ENCODE measurements at regions not wholly inside any gene's neighbourhood (a gene's known extent, or its start where the extent isn't known, plus 50 kb on each side); places are given as distances from the start of the nearest gene placed in this dataset.

DNA sequence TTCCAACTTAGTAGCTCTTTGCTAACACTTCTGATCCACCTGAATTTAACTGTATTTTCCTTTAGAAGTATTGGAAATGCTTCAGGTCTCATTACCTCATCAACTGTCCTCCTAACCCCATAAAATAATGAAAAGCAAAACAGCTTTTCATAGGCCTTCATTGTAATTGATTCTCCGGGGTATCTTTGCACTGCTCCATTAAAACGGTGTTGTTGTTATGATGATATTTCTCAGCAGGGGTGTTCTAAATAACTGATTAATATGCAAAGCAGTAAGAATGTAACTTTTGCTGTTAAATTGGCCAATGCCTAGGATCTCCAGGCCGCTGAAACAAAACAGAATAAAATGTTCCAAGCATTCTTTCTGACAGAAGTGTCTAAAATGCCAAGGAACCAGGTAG is 1983.2 kb downstream of the EFNA5 start:
- TF ChIP-seq, protein P1, sequence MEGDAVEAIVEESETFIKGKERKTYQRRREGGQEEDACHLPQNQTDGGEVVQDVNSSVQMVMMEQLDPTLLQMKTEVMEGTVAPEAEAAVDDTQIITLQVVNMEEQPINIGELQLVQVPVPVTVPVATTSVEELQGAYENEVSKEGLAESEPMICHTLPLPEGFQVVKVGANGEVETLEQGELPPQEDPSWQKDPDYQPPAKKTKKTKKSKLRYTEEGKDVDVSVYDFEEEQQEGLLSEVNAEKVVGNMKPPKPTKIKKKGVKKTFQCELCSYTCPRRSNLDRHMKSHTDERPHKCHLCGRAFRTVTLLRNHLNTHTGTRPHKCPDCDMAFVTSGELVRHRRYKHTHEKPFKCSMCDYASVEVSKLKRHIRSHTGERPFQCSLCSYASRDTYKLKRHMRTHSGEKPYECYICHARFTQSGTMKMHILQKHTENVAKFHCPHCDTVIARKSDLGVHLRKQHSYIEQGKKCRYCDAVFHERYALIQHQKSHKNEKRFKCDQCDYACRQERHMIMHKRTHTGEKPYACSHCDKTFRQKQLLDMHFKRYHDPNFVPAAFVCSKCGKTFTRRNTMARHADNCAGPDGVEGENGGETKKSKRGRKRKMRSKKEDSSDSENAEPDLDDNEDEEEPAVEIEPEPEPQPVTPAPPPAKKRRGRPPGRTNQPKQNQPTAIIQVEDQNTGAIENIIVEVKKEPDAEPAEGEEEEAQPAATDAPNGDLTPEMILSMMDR (IDR thresholded peaks at IDR 0.05), result no peak
- no peaks in the 10 kb centered on the region for H3K27me3 ChIP-seq

DNA sequence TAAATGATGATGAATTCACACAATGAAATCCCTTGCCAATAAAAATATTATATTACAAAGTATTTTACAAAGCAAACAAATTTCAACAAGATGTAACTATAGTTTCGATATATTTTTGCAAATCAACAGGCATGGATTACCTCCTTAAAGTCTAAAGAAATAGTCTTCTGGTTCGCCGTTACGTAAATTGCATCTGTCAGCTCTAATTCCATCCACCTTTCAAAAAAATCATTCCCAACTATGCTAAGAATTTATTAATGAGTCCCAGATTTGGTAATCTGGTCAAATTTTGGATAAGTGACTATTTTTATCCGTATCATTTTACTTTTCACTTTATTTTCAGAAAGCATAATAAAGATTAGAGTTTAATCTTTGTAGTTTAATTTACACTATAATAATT is 1984.9 kb downstream of the EFNA5 start:
- DNase-seq (ENCODE audit: low spot score), result no peak
- Histone ChIP-seq H3K4me1 (no peaks in the 10 kb centered on the region), H3K4me3 (no peak overlapping the region), H3K27me3 (no peaks in the 10 kb centered on the region), H3K9me3 (peaks cover 0 to 3% of the 10 kb centered on the region in 2 donors), H3K36me3 (no peaks in the 10 kb centered on the region), H3K27ac (no peak overlapping the region)
- TF ChIP-seq, protein P1 (IDR thresholded peaks at IDR 0.05), result no peak

More for the DNA sequence above, 1983.2 kb downstream of the EFNA5 start:
- no peaks in the 10 kb centered on the region for H3K9me3 ChIP-seq
- H3K4me3 ChIP-seq, result no peak overlapping the region
- no peaks in the 10 kb centered on the region for H3K36me3 ChIP-seq
- H3K4me1 ChIP-seq, result no peaks in the 10 kb centered on the region
- H3K27ac ChIP-seq, result no peak overlapping the region
- no peak for DNase-seq (ENCODE audit: low spot score)

DNA sequence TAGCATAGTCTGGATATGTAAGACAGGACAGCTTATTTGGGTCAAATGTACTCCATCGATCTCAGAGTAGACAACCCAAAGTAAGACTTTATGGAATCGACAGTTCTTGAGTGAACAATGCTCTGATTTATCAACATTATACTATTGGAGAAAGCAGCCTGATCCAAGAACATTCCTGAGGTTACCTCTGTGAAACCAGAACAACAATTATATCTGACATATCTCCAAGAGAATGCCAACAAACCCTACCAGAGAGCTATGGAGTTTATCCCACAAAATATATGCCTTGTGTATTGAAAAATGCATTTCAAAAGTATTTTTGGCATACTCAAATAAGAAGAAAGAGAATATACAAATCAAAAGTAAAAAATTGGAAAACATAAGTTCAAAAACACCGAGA is 1985.9 kb downstream of the EFNA5 start:
- Histone ChIP-seq H3K9me3 (peaks cover 0 to 3% of the 10 kb centered on the region in 2 donors), H3K4me3 (no peak overlapping the region), H3K27me3 (no peaks in the 10 kb centered on the region), H3K4me1 (no peaks in the 10 kb centered on the region), H3K36me3 (no peaks in the 10 kb centered on the region), H3K27ac (no peak overlapping the region)
- no peak for DNase-seq (ENCODE audit: low spot score)
- TF ChIP-seq, protein P1 (IDR thresholded peaks at IDR 0.05), result no peak

DNA sequence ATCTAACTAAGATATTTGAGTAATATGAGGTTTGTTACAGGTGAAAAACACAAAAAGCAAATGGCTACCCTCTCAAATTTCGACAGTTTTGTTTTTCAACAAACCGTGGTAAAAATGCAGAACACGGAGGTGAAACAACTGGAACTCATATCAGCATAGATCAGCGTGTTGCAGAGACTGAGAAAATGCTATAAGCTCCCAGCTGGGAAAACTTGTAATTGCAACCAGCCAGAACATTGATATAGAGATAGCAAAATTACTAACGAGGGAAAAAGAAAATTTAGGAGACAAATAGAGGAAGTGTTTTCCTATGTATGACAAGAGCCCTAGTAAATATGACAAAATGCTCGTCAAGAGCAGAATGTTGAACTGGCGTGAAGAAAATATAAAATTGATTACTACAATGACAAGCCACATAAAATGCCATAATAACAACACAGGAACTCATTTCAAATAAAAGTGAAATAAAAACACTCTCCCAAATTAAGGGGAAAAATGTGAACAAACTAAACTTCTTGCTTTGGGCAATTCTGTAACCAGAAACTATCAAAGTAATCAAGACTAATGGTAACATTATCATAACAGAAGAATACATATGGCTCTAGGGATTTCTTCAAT is 1989.8 kb downstream of the EFNA5 start:
- no peaks in the 10 kb centered on the region for H3K27me3 ChIP-seq
- DNase-seq (ENCODE audit: low spot score), result no peak
- H3K36me3 ChIP-seq, result no peaks in the 10 kb centered on the region
- peaks cover 0 to 3% of the 10 kb centered on the region in 2 donors for H3K9me3 ChIP-seq
- TF ChIP-seq, protein P1 (IDR thresholded peaks at IDR 0.05), result no peak
- H3K4me1 ChIP-seq, result no peaks in the 10 kb centered on the region
- H3K4me3 ChIP-seq, result no peak overlapping the region
- H3K27ac ChIP-seq, result no peak overlapping the region

DNA sequence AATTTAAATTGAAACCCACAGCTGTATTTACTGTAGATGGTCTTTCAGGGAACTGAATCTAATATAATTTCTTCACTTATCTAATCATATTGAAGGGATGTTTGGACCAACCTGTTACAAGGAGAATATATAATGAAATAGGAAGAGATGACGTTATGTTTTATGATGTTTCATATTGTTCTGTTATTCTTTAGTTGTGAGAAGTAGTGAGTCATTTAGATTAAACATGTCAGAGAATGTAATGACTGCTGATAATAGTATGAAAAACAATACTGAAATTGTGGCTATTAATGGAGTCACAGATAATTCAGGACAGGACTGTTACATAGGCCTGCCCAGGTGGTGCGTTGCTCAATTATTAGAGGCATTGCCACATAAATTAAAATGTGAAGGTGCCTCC is 1993.4 kb downstream of the EFNA5 start:
- no peaks in the 10 kb centered on the region for H3K27me3 ChIP-seq
- TF ChIP-seq, protein P1 (IDR thresholded peaks at IDR 0.05), result no peak
- H3K9me3 ChIP-seq, result peaks cover 0 to 3% of the 10 kb centered on the region in 2 donors
- H3K4me3 ChIP-seq, result no peak overlapping the region
- H3K4me1 ChIP-seq, result no peaks in the 10 kb centered on the region
- H3K27ac ChIP-seq, result no peak overlapping the region
- no peaks in the 10 kb centered on the region for H3K36me3 ChIP-seq
- no peak for DNase-seq (ENCODE audit: low spot score)

DNA sequence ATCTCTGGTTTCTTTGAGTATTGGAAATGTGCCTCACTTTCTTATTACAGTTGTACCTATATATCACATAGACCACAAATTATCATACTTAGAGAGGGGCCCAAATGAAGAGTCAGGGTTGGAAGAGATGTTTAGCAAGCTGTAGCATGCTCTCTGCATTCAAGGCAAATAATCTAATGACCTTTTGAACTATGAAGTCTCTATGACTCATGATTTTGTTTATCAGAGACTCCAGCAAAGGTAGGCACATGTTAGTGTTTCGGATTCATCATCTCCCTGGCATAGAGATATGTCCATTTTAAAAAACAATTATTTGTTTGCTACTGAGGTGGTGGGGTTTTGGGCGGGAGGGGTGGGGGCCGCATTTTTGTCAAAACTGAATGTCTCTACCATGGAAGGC is 2000.1 kb downstream of the EFNA5 start:
- H3K4me1 ChIP-seq, result no peaks in the 10 kb centered on the region
- H3K4me3 ChIP-seq, result no peak overlapping the region
- H3K36me3 ChIP-seq, result no peaks in the 10 kb centered on the region
- no peak overlapping the region for H3K27ac ChIP-seq
- peaks cover 0 to 8% of the 10 kb centered on the region in 2 donors for H3K9me3 ChIP-seq
- no peaks in the 10 kb centered on the region for H3K27me3 ChIP-seq
- DNase-seq (ENCODE audit: low spot score), result no peak
- TF ChIP-seq, protein P1 (IDR thresholded peaks at IDR 0.05), result no peak
